Uterus (tissue), 3 donors: ENCODE measurements at regions not wholly inside any gene's neighbourhood (a gene's known extent, or its start where the extent isn't known, plus 50 kb on each side); places are given as distances from the start of the nearest gene placed in this dataset.

Experiments used
- DNase-seq, 2 donors: peaks; one replicate each; pipeline ENCODE4 v3.0.0-alpha.2; 2019 to 2020
- H3K27ac ChIP-seq, 2 donors: fragments of 200-600 bp; sonication (generic); 1 replicate in 1 of 2; 2 replicates in 1 of 2; pipeline ENCODE4 v1.5.1; 2016 to 2018
- H3K27me3 ChIP-seq, 2 donors: fragments of 200-600 bp; sonication (generic); one replicate each; pipeline ENCODE4 v1.5.1; 2018 to 2019; ENCODE audit warnings: control low read depth in 1 of 2
- H3K36me3 ChIP-seq, 2 donors: fragments of 200-600 bp; sonication (generic); one replicate each; pipeline ENCODE4 v1.5.1; 2019; ENCODE audit warnings: control low read depth in 1 of 2
- H3K4me1 ChIP-seq, 2 donors: fragments of 200-600 bp; sonication (generic); one replicate each; pipeline ENCODE4 v1.5.1; 2018 to 2019; ENCODE audit warnings: control low read depth in 1 of 2
- H3K4me3 ChIP-seq, 2 donors: fragments of 200-600 bp; sonication (generic); 1 replicate in 1 of 2; 2 replicates in 1 of 2; pipeline ENCODE4 v1.5.1; 2018 to 2019; ENCODE audit warnings: mild to moderate bottlenecking in 1 of 2
- H3K9me3 ChIP-seq, 2 donors: fragments of 200-600 bp; sonication (generic); one replicate each; pipeline ENCODE4 v1.5.1; 2019; ENCODE audit warnings: control low read depth in 1 of 2
- POLR2A ChIP-seq, 2 donors: fragments of 450-650 bp; IDR thresholded peaks; one replicate each; pipeline ENCODE4 v1.6.1; 2016; ENCODE audit warnings: antibody characterized with exemption in 2 of 2, mild to moderate bottlenecking in 1 of 2, moderate library complexity in 1 of 2
- intact Hi-C: fragments of 100-400 bp; cut with DNase I; formaldehyde crosslinking; loops from one replicate; pipeline ENCODE4 v1.15.1; 2023; ENCODE audit warnings: low total_unique reads
- TF ChIP-seq, protein P1 (sequence below), 4 experiments: fragments of 200-600 bp in 2 of 4; fragments of 450-650 bp in 2 of 4; sonication (generic) in 2 of 4; IDR thresholded peaks; one replicate each; pipeline ENCODE4 v1.5.1; 2016 to 2019; ENCODE audit warnings: antibody characterized with exemption in 4 of 4, mild to moderate bottlenecking in 2 of 4, moderate library complexity in 1 of 4
- donor health status: DM: yes; HTN: yes; CAD: no.

DNA sequence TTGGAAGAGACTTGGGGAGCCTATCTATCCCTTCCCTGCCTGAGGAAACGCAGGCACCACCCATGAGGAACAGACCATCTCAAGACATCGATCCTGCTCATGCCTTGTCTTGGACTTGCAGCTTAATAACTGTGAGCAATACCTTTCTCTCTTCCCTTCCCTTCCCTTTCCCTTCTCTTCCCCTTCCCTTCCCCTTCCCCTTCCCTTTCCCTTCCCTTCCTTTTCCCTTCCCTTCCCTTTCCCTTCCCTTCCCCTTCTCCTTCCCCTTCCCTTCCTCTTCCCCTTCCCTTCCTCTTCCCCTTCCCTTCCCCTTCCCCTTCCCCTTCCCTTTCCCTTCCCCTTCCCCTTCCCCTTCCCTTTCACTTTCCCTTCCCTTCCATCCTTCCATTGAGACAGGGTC is 650.7 kb upstream of the SOX11 start:
- no peak for TF ChIP-seq POLR2A (IDR thresholded peaks at IDR 0.05)
- TF ChIP-seq, protein P1, sequence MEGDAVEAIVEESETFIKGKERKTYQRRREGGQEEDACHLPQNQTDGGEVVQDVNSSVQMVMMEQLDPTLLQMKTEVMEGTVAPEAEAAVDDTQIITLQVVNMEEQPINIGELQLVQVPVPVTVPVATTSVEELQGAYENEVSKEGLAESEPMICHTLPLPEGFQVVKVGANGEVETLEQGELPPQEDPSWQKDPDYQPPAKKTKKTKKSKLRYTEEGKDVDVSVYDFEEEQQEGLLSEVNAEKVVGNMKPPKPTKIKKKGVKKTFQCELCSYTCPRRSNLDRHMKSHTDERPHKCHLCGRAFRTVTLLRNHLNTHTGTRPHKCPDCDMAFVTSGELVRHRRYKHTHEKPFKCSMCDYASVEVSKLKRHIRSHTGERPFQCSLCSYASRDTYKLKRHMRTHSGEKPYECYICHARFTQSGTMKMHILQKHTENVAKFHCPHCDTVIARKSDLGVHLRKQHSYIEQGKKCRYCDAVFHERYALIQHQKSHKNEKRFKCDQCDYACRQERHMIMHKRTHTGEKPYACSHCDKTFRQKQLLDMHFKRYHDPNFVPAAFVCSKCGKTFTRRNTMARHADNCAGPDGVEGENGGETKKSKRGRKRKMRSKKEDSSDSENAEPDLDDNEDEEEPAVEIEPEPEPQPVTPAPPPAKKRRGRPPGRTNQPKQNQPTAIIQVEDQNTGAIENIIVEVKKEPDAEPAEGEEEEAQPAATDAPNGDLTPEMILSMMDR (IDR thresholded peaks at IDR 0.05) = no peak
- Histone ChIP-seq H3K27ac (no peak overlapping the region), H3K4me1 (no peaks in the 10 kb centered on the region), H3K27me3 (no peaks in the 10 kb centered on the region), H3K9me3 (no peaks in the 10 kb centered on the region), H3K4me3 (no peak overlapping the region), H3K36me3 (no peaks in the 10 kb centered on the region)
- intact Hi-C loops = no loop called here
- DNase-seq = no peak

DNA sequence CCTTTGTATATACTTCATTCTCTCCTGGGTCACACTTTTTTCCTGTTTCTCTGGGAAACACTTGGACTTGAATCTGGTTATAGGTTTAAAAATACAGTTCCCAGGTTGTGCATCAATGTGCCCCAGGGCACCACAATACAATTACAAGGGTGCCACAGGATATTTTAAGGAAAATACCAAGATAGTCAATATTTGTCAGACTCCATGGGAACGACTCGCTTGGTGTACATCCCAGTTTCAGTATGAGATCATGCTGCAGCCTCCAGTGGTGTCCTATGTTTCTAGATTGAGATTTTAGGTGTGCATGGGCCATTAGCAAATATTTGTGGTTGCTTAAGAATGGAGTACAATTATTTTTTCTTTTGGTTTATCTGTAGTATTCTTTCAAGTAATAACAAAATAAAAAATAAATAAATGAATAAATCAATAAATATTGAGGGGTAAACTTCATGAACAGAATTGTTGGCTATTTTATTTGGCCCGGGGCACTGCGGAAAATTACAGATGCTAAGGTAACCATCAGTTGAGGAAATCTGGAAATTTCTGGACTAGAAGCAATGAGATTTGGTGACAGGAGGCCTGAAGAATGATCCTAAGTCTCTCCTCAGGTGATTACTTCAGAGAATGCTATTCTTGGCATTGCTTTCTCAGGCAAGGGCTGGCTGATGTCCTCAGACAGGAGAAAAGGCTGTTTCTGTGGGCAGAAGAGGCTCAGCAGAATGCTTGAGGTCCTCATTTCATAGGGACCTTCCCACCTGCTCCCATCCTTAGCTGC is 649.3 kb upstream of the SOX11 start:
- Histone ChIP-seq H3K9me3 (no peaks in the 10 kb centered on the region), H3K4me3 (no peak overlapping the region), H3K27me3 (no peaks in the 10 kb centered on the region), H3K27ac (no peak overlapping the region), H3K36me3 (no peaks in the 10 kb centered on the region), H3K4me1 (no peaks in the 10 kb centered on the region)
- no peak for TF ChIP-seq POLR2A (IDR thresholded peaks at IDR 0.05)
- TF ChIP-seq, protein P1 (IDR thresholded peaks at IDR 0.05) = no peak
- intact Hi-C loops = no loop called here
- DNase-seq = no peak

DNA sequence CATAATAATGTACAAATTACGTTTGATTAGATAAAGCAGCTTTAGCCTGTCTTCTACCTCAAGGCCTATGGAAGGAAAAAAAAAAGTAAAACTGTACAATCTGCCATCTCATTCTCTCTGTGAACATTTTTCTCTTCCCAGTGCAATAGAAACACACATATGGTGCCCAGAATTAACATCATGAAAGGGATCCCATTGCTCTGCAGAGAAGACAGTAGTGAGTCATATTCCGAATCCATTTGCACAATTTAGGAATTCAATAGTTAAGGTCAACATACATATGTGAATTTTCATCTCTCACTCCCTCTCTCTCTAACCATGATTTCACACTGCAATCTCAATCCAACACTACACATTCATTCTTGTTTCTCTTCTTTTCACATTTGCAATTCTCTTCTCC is 640.9 kb upstream of the SOX11 start:
- Histone ChIP-seq H3K27me3 (no peaks in the 10 kb centered on the region), H3K4me3 (no peak overlapping the region), H3K36me3 (no peaks in the 10 kb centered on the region), H3K27ac (no peak overlapping the region), H3K9me3 (no peaks in the 10 kb centered on the region), H3K4me1 (no peaks in the 10 kb centered on the region)
- no peak for DNase-seq
- TF ChIP-seq, protein P1 (IDR thresholded peaks at IDR 0.05) = no peak
- TF ChIP-seq POLR2A (IDR thresholded peaks at IDR 0.05) = no peak
- intact Hi-C loops = no loop called here

DNA sequence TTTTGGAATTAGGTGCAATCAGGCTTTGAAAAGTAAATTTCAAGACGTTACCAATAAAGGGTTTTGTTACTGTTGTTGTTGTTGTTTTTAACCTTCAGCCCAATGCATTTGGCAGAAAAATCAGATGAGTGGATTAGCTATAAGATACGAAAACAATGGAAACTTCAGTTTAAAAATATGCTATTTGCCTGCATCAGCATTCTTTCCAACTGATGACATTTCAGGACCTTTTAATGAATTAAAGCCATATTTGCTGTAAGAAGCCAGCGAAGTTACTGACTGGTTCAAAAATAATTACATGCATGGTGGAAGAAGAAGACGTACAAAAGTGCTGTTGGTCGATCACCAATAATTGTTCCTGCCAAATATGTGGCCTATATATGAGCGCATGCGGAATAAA is 639.3 kb upstream of the SOX11 start:
- Histone ChIP-seq H3K27me3 (no peaks in the 10 kb centered on the region), H3K27ac (no peak overlapping the region), H3K9me3 (no peaks in the 10 kb centered on the region), H3K36me3 (no peaks in the 10 kb centered on the region), H3K4me3 (no peak overlapping the region), H3K4me1 (no peaks in the 10 kb centered on the region)
- DNase-seq = no peak
- no peak for TF ChIP-seq POLR2A (IDR thresholded peaks at IDR 0.05)
- TF ChIP-seq, protein P1 (IDR thresholded peaks at IDR 0.05) = no peak
- intact Hi-C loops = no loop called here

DNA sequence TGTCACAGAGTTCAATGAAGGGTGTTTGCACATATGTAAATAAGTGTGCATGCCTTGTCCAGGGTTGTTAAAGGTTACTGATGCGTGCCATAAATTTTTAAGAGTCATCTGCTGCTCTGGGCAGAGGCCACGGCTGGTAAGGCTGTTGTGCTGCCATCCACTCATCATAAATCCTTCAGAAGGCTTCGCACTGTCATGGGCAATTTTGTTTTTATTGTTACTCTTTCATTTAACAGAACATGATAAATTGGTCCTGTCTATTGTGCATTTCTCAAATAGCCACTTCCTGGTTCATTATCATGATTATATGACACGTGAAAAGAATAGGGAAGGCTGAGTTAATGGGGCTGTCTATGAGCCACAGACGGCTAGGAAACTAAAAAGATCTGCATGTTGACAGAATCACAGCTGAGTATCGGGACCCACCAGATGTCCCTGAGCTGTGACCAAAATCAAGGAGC is 634.3 kb upstream of the SOX11 start:
- DNase-seq = no peak
- Histone ChIP-seq H3K27me3 (no peaks in the 10 kb centered on the region), H3K27ac (no peak overlapping the region), H3K9me3 (no peaks in the 10 kb centered on the region), H3K4me1 (no peaks in the 10 kb centered on the region), H3K4me3 (no peak overlapping the region), H3K36me3 (no peaks in the 10 kb centered on the region)
- no peak for TF ChIP-seq POLR2A (IDR thresholded peaks at IDR 0.05)
- TF ChIP-seq, protein P1 (IDR thresholded peaks at IDR 0.05) = no peak
- intact Hi-C loops = no loop called here
